ENCODE measurements at regions not wholly inside any gene's neighbourhood (a gene's known extent, or its start where the extent isn't known, plus 50 kb on each side); places are given as distances from the start of the nearest gene placed in this dataset.

- TF ChIP-seq POLR2AphosphoS5 (IDR thresholded peaks at IDR 0.05; ENCODE audit: low read depth, low read length) (no peak), SIN3A (IDR thresholded peaks at IDR 0.05; ENCODE audit: borderline replicate concordance, insufficient read depth, low read length) (no peak), REST (IDR thresholded peaks at IDR 0.05; ENCODE audit: insufficient read depth in 1 of 2, low read depth in 2 of 2, low read length in 2 of 2) (no peak), TAF1 (IDR thresholded peaks at IDR 0.05; ENCODE audit: borderline replicate concordance, insufficient read depth, low read length) (no peak), FOXP2 (optimal IDR thresholded peaks at IDR 0.05; ENCODE audit: borderline replicate concordance, extremely low read depth, extremely low read length, insufficient read depth) (no peak)
These were observed 206.5 kb upstream of the RAI14 start for GRCh38 chr5:34449639-34450038.
